Osteocyte (in vitro differentiated cells): ENCODE measurements at regions not wholly inside any gene's neighbourhood (a gene's known extent, or its start where the extent isn't known, plus 50 kb on each side); places are given as distances from the start of the nearest gene placed in this dataset.

ENCODE experiments used
- DNase-seq: peaks from one replicate; pipeline ENCODE4 v3.0.0; 2021; ENCODE audit warnings: mixed read lengths; ENCODE audit not compliant: unreplicated experiment; ENCODE audit errors: extremely low spot score
- H3K27ac Mint-ChIP-seq: one replicate; pipeline ENCODE4 v1.8.0; 2021; ENCODE audit warnings: mild to moderate bottlenecking, mixed read lengths; ENCODE audit not compliant: unreplicated experiment
- H3K27me3 Mint-ChIP-seq: one replicate; pipeline ENCODE4 v1.8.0; 2021; ENCODE audit warnings: mixed read lengths; ENCODE audit not compliant: unreplicated experiment
- H3K36me3 Mint-ChIP-seq: one replicate; pipeline ENCODE4 v1.8.0; 2021; ENCODE audit warnings: mixed read lengths; ENCODE audit not compliant: unreplicated experiment
- H3K4me1 Mint-ChIP-seq: one replicate; pipeline ENCODE4 v1.8.0; 2021; ENCODE audit warnings: mixed read lengths; ENCODE audit not compliant: unreplicated experiment
- H3K4me3 Mint-ChIP-seq: one replicate; pipeline ENCODE4 v1.8.0; 2021; ENCODE audit warnings: mild to moderate bottlenecking, moderate library complexity, mixed read lengths; ENCODE audit not compliant: unreplicated experiment
- H3K9me3 Mint-ChIP-seq: one replicate; pipeline ENCODE4 v1.8.0; 2021; ENCODE audit warnings: mixed read lengths; ENCODE audit not compliant: unreplicated experiment
- CTCF ChIP-seq: fragments of 200-600 bp; sonication (generic); IDR thresholded peaks from 2 replicates; pipeline ENCODE4 v1.5.0; 2021; ENCODE audit warnings: antibody characterized with exemption, mild to moderate bottlenecking, moderate library complexity

GRCh38 chrX:39245024-39245423 is 443.8 kb downstream of the MID1IP1 start:
- Mint-ChIP-seq H3K4me1 (no peaks in the 10 kb centered on the region), H3K4me3 (no peak overlapping the region), H3K36me3 (no peaks in the 10 kb centered on the region), H3K27ac (no peak overlapping the region), H3K9me3 (peaks cover 4% of the 10 kb centered on the region), H3K27me3 (peaks cover 2% of the 10 kb centered on the region)
- DNase-seq, result no peak
- TF ChIP-seq CTCF, result no peak

- no peak for TF ChIP-seq CTCF
- no peaks in the 10 kb centered on the region for H3K4me1 Mint-ChIP-seq
- no peak for DNase-seq
- no peaks in the 10 kb centered on the region for H3K36me3 Mint-ChIP-seq
- peaks cover 7% of the 10 kb centered on the region for H3K9me3 Mint-ChIP-seq
- no peak overlapping the region for H3K4me3 Mint-ChIP-seq
- H3K27ac Mint-ChIP-seq, result no peak overlapping the region
- peaks cover 2% of the 10 kb centered on the region for H3K27me3 Mint-ChIP-seq
Measured at GRCh38 chrX:39247536-39247935, 446.3 kb downstream of the MID1IP1 start.

- Mint-ChIP-seq H3K9me3 (peaks cover 7% of the 10 kb centered on the region), H3K27ac (no peak overlapping the region), H3K36me3 (no peaks in the 10 kb centered on the region), H3K4me1 (no peaks in the 10 kb centered on the region), H3K4me3 (no peak overlapping the region), H3K27me3 (peaks cover 2% of the 10 kb centered on the region)
- no peak for TF ChIP-seq CTCF
- DNase-seq, result no peak
Measured at GRCh38 chrX:39248330-39248729, 447.1 kb downstream of the MID1IP1 start.

GRCh38 chrX:39249999-39250398 is 448.7 kb downstream of the MID1IP1 start:
- Mint-ChIP-seq H3K27me3 (peaks cover 2% of the 10 kb centered on the region), H3K4me3 (no peak overlapping the region)

GRCh38 chrX:39251995-39252394 is 450.7 kb downstream of the MID1IP1 start:
- Mint-ChIP-seq H3K27ac (no peak overlapping the region), H3K9me3 (peaks cover 4% of the 10 kb centered on the region), H3K27me3 (peaks cover 2% of the 10 kb centered on the region), H3K4me3 (no peak overlapping the region), H3K36me3 (no peaks in the 10 kb centered on the region), H3K4me1 (no peaks in the 10 kb centered on the region)
- DNase-seq, result no peak
- TF ChIP-seq CTCF, result no peak

More at GRCh38 chrX:39249999-39250398, 448.7 kb downstream of the MID1IP1 start:
- no peaks in the 10 kb centered on the region for H3K4me1 Mint-ChIP-seq
- no peak for TF ChIP-seq CTCF
- H3K36me3 Mint-ChIP-seq, result no peaks in the 10 kb centered on the region
- H3K9me3 Mint-ChIP-seq, result peaks cover 7% of the 10 kb centered on the region
- no peak overlapping the region for H3K27ac Mint-ChIP-seq
- no peak for DNase-seq
